ENCODE measurements at regions not wholly inside any gene's neighbourhood (a gene's known extent, or its start where the extent isn't known, plus 50 kb on each side); places are given as distances from the start of the nearest gene placed in this dataset.

GRCh38 chr16:85984947-85985451 lies 86.0 kb downstream of the IRF8 start:
- DNase-seq (ENCODE audit: low spot score): peak; percentile 78
- TF ChIP-seq, protein P1, sequence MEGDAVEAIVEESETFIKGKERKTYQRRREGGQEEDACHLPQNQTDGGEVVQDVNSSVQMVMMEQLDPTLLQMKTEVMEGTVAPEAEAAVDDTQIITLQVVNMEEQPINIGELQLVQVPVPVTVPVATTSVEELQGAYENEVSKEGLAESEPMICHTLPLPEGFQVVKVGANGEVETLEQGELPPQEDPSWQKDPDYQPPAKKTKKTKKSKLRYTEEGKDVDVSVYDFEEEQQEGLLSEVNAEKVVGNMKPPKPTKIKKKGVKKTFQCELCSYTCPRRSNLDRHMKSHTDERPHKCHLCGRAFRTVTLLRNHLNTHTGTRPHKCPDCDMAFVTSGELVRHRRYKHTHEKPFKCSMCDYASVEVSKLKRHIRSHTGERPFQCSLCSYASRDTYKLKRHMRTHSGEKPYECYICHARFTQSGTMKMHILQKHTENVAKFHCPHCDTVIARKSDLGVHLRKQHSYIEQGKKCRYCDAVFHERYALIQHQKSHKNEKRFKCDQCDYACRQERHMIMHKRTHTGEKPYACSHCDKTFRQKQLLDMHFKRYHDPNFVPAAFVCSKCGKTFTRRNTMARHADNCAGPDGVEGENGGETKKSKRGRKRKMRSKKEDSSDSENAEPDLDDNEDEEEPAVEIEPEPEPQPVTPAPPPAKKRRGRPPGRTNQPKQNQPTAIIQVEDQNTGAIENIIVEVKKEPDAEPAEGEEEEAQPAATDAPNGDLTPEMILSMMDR (IDR thresholded peaks at IDR 0.05; ENCODE audit: extremely low read depth, insufficient read depth, missing control alignments): no peak
- in situ Hi-C loops (cut with MboI; ENCODE audit: low pct_unique_long_range_greater_than_20kb, low sequenced_read_pairs, unreplicated experiment): loop anchor here (5.0 kb wide), 1 partner anchor 163 kb away; no protein-coding TSS in a partner anchor

DNA sequence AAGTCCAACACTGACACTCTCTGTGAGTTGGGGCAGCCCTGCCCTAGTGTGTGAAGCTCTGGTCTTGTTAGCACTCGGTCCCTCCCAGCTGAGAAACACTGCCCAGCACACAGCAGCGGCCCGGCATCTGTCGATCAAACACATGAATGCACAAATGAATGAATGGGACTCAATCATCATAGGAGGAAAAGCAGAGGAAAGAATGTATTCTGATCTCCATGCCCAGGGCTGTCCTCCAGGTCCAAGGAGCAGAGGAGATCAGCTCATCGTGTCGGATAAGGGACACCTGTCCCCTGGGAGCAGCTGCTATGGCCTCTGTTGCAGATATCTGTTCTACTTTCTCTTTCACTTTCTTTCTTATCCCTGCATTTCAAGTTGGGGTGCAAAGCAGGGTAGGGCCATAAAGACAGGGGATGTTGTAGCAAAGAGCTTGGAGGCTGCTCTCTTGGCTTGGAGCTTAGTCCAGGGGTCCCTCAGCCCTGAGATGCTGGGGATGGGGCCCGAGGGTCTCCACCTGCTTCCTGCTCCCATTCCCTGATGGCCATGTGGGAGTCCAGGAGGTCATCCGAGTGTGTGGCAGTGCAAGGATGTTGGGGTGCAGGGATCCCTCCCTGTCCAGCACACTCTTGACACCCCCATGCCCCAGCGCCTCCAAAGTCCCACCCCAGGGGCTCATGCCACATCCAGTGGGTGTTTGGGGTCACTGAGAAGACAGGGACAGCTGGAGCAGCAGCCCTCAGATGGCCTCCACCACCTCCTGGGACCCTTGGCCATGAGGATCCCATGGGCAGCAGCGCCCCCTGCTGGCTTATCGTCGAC lies 88.2 kb downstream of the IRF8 start:
- DNase-seq (ENCODE audit: low spot score): peak; percentile 71
- TF ChIP-seq, protein P1 (IDR thresholded peaks at IDR 0.05; ENCODE audit: extremely low read depth, insufficient read depth, missing control alignments): peak; percentile 39
- in situ Hi-C loops (cut with MboI; ENCODE audit: low pct_unique_long_range_greater_than_20kb, low sequenced_read_pairs, unreplicated experiment): loop anchor here (5.0 kb wide), 1 partner anchor 165 kb away; no protein-coding TSS in a partner anchor

DNA sequence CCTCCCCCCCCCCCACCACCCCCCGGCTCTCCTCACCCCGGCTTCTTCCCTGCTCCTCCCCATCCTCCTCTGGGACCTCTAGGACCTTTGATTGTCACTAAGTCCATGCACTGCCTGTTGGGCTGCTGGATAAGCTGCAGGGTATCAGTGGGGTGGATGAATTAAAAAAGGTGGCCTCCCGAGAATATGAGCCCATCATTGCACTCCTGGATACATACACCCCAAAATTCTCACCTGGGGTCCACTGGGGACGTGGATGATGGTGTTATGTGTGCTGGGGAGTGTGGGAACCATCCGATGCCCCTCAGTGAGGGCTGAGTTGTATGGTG lies 88.8 kb downstream of the IRF8 start:
- TF ChIP-seq, protein P1 (IDR thresholded peaks at IDR 0.05; ENCODE audit: extremely low read depth, insufficient read depth, missing control alignments): no peak
- in situ Hi-C loops (cut with MboI; ENCODE audit: low pct_unique_long_range_greater_than_20kb, low sequenced_read_pairs, unreplicated experiment): loop anchor here (5.0 kb wide), 1 partner anchor 165 kb away; no protein-coding TSS in a partner anchor
- DNase-seq (ENCODE audit: low spot score): no peak

- DNase-seq (ENCODE audit: low spot score): no peak
- in situ Hi-C loops (cut with MboI; ENCODE audit: low pct_unique_long_range_greater_than_20kb, low sequenced_read_pairs, unreplicated experiment): loop anchor here (5.0 kb wide), 1 partner anchor 166 kb away; no protein-coding TSS in a partner anchor
- TF ChIP-seq, protein P1 (IDR thresholded peaks at IDR 0.05; ENCODE audit: extremely low read depth, insufficient read depth, missing control alignments): no peak
These were observed 89.3 kb downstream of the IRF8 start for GRCh38 chr16:85988306-85988705.

DNA sequence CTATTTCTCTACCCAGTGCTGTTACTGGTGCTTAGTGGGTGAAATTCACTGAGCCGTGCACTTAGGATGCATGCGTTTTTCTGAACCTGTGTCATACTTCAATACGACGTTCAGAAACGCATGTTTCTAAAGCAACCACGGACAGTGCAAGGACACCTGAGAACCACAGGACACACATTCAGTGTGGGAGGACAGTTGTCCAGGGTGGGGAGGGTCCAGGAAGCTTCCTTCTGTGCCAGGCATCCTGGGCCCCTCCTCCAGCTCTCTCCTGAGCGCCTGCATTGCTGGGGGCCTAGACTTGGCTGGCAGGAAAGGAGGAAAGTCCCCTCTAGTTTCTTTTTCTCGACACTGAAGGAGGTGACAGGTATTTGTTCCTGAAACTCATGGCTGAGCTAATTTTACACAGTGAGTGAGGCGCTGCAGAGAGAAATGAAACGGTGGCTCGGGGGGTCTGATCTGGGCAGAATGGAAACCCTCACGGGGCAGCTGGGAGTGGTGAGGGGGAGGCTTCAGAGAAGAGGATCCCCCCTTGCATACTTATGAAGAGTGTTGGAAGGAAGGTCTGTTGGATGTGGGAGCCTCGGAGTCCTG lies 89.9 kb downstream of the IRF8 start:
- in situ Hi-C loops (cut with MboI; ENCODE audit: low pct_unique_long_range_greater_than_20kb, low sequenced_read_pairs, unreplicated experiment): loop anchor here (5.0 kb wide), 1 partner anchor 167 kb away; no protein-coding TSS in a partner anchor
- TF ChIP-seq, protein P1 (IDR thresholded peaks at IDR 0.05; ENCODE audit: extremely low read depth, insufficient read depth, missing control alignments): no peak
- DNase-seq (ENCODE audit: low spot score): peak; percentile 75

- TF ChIP-seq, protein P1 (IDR thresholded peaks at IDR 0.05; ENCODE audit: extremely low read depth, insufficient read depth, missing control alignments): no peak
- in situ Hi-C loops (cut with MboI; ENCODE audit: low pct_unique_long_range_greater_than_20kb, low sequenced_read_pairs, unreplicated experiment): loop anchor here (5.0 kb wide), 1 partner anchor 167 kb away; no protein-coding TSS in a partner anchor
- DNase-seq (ENCODE audit: low spot score): no peak
These were observed 90.4 kb downstream of the IRF8 start for GRCh38 chr16:85989376-85989775.

Data from GM13977 (cell line).